Tibial nerve (tissue), 4 donors: ENCODE measurements at regions not wholly inside any gene's neighbourhood (a gene's known extent, or its start where the extent isn't known, plus 50 kb on each side); places are given as distances from the start of the nearest gene placed in this dataset.

Experiments
- DNase-seq, 2 donors: peaks; one replicate each; pipeline ENCODE4 v3.0.0-alpha.2; 2019; ENCODE audit warnings: low spot score in 2 of 2
- H3K27ac ChIP-seq, 4 donors: fragments of 200-600 bp; sonication (generic) in 3 of 4; one replicate each; pipeline ENCODE4 v1.5.1; 2017 to 2019; ENCODE audit warnings: mild to moderate bottlenecking in 1 of 4
- H3K27me3 ChIP-seq, 2 donors: fragments of 200-600 bp; sonication (generic) in 1 of 2; one replicate each; pipeline versions ENCODE4 v1.5.1 to v1.6.0; 2017 to 2019
- H3K36me3 ChIP-seq, 3 donors: fragments of 200-600 bp; sonication (generic); one replicate each; pipeline ENCODE4 v1.5.1; 2018 to 2019
- H3K4me1 ChIP-seq, 4 donors: fragments of 200-600 bp; sonication (generic) in 3 of 4; one replicate each; pipeline ENCODE4 v1.5.1; 2017 to 2019
- H3K4me3 ChIP-seq, 4 donors: fragments of 200-600 bp; sonication (generic) in 3 of 4; one replicate each; pipeline ENCODE4 v1.5.1; 2017 to 2019; ENCODE audit warnings: mild to moderate bottlenecking in 1 of 4, moderate library complexity in 1 of 4
- H3K9me3 ChIP-seq, 4 donors: fragments of 200-600 bp; sonication (generic) in 3 of 4; one replicate each; pipeline ENCODE4 v1.5.1; 2017 to 2019
- CTCF ChIP-seq, 5 experiments: fragments of 200-600 bp in 3 of 5; fragments of 450-650 bp in 2 of 5; sonication (generic) in 3 of 5; IDR thresholded peaks; one replicate each; pipeline ENCODE4 v1.5.1; 2016 to 2019; ENCODE audit warnings: antibody characterized with exemption in 5 of 5, mild to moderate bottlenecking in 3 of 5, moderate library complexity in 2 of 5
- EP300 ChIP-seq, 2 donors: sonication (generic); formaldehyde crosslinking; IDR thresholded peaks; one replicate each; pipeline ENCODE4 v1.6.1; 2017; ENCODE audit warnings: antibody characterized with exemption in 2 of 2, mild to moderate bottlenecking in 1 of 2
- POLR2A ChIP-seq, 2 donors: fragments of 450-650 bp; IDR thresholded peaks; one replicate each; pipeline ENCODE4 v1.6.1; 2017; ENCODE audit warnings: antibody characterized with exemption in 2 of 2, mild to moderate bottlenecking in 2 of 2, moderate library complexity in 2 of 2
- WGBS, 2 donors: methylation state at CpG; one replicate each; pipeline ENCODE4 v1.1.5; 2018; 5-methylcytosine and 5-hydroxymethylcytosine counted together

DNA sequence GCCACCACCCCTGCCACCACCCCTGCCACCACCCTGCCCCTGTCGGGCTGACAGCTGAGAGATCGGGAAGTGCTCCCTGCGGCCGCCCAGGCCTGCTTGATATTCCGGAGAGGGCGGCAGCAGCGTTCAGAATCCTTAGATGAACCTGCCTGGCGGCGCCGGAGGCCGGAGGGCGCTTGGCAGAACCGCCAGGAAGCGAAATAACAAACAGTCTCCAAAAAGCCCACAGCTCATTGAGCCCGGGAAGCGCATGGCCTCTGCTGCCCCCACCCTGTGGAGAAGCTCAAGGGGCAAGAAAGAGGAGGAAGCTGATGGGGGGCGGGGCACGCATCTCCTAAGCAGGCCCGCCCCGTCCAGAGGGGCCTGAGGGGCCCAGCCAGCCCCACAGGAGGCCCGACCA, 92.2 kb upstream of the MBOAT2 start:
- DNase-seq: peak in 1 of 2 donors; percentile 22
- no peak overlapping the region for H3K27ac ChIP-seq
- H3K4me1 ChIP-seq: peaks cover 0 to 12% (median 2%) of the 10 kb centered on the region in 4 donors
- WGBS, 2 donors: 3 to 18% methylated on average over 16 to 21 of the region's 21 CpGs
- no peaks in the 10 kb centered on the region for H3K27me3 ChIP-seq
- peak overlapping the region in 3 of 4 donors; percentile 8 to 28 (median 14) for H3K4me3 ChIP-seq
- H3K9me3 ChIP-seq: no peaks in the 10 kb centered on the region
- H3K36me3 ChIP-seq: no peaks in the 10 kb centered on the region
- TF ChIP-seq POLR2A (IDR thresholded peaks at IDR 0.05): no peak
- TF ChIP-seq CTCF (IDR thresholded peaks at IDR 0.05): peak in 1 of 5 experiments; percentile 13

DNA sequence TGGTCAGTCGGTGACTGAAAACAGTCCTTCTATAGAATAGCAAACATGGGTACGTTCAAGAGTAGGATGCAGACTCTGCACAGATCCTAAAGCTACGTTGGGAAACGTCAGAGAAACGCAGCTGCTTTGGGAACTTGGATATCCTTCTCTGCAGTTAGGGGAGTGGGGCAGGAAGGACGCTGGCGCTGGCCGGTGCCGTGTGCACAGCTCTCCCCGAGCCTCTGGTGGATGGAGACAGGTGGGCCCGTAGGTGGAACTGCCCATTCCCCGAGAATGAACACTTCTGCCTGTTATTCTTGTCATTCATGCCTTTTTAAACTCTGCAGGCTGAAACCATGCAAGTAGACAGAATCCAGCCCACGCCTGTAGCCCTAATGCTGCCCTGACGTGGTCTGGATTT, 91.7 kb upstream of the MBOAT2 start:
- H3K4me3 ChIP-seq: peak overlapping the region in 3 of 4 donors; percentile 8 to 28 (median 14)
- no peak overlapping the region for H3K27ac ChIP-seq

DNA sequence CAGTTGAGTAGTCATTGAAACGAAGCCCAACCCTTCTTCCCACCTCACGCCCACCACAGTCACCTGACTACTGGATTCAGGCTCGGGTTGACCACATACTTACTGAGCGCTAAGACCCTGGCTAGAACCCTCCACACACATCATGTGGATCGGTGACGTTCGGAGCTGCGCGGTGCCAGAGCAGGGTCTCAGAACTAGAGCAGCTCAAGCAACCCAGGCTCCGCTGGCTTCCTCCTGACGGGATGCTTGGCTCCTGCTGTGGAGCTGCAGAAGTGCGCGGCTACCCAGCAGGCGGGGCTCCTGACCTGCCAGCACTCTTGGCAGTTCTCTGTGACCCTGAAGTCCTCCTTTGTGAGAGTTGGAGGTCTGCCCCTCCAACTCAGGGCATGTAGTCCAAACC, 90.6 kb upstream of the MBOAT2 start:
- Histone ChIP-seq H3K4me3 (no peak overlapping the region), H3K4me1 (peaks cover 0 to 12% (median 2%) of the 10 kb centered on the region in 4 donors), H3K27me3 (no peaks in the 10 kb centered on the region), H3K36me3 (no peaks in the 10 kb centered on the region), H3K27ac (no peak overlapping the region), H3K9me3 (no peaks in the 10 kb centered on the region)
- 90 to 92% methylated on average over 14 of the region's 14 CpGs for WGBS, 2 donors
- TF ChIP-seq POLR2A (IDR thresholded peaks at IDR 0.05): no peak
- TF ChIP-seq EP300 (IDR thresholded peaks at IDR 0.05): no peak
- no peak for TF ChIP-seq CTCF (IDR thresholded peaks at IDR 0.05)
- no peak for DNase-seq

More for the DNA sequence above, 91.7 kb upstream of the MBOAT2 start:
- Histone ChIP-seq H3K4me1 (peaks cover 0 to 12% (median 2%) of the 10 kb centered on the region in 4 donors), H3K9me3 (no peaks in the 10 kb centered on the region), H3K36me3 (no peaks in the 10 kb centered on the region), H3K27me3 (no peaks in the 10 kb centered on the region)
- TF ChIP-seq POLR2A (IDR thresholded peaks at IDR 0.05) (no peak), EP300 (IDR thresholded peaks at IDR 0.05) (no peak), CTCF (IDR thresholded peaks at IDR 0.05) (no peak)
- 72 to 74% methylated on average over 12 to 13 of the region's 14 CpGs for WGBS, 2 donors
- no peak for DNase-seq

- no peaks in the 10 kb centered on the region for H3K9me3 ChIP-seq
- no peak for TF ChIP-seq EP300 (IDR thresholded peaks at IDR 0.05)
- no peak for TF ChIP-seq CTCF (IDR thresholded peaks at IDR 0.05)
- no peak for TF ChIP-seq POLR2A (IDR thresholded peaks at IDR 0.05)
- peaks cover 0 to 12% (median 2%) of the 10 kb centered on the region in 4 donors for H3K4me1 ChIP-seq
- H3K27me3 ChIP-seq: no peaks in the 10 kb centered on the region
- 76 to 89% methylated on average over 3 of the region's 3 CpGs for WGBS, 2 donors
- H3K4me3 ChIP-seq: no peak overlapping the region
- H3K27ac ChIP-seq: no peak overlapping the region
- DNase-seq: no peak
- H3K36me3 ChIP-seq: no peaks in the 10 kb centered on the region
Observed at GRCh38 chr2:9093324-9093723, 89.8 kb upstream of the MBOAT2 start.

DNA sequence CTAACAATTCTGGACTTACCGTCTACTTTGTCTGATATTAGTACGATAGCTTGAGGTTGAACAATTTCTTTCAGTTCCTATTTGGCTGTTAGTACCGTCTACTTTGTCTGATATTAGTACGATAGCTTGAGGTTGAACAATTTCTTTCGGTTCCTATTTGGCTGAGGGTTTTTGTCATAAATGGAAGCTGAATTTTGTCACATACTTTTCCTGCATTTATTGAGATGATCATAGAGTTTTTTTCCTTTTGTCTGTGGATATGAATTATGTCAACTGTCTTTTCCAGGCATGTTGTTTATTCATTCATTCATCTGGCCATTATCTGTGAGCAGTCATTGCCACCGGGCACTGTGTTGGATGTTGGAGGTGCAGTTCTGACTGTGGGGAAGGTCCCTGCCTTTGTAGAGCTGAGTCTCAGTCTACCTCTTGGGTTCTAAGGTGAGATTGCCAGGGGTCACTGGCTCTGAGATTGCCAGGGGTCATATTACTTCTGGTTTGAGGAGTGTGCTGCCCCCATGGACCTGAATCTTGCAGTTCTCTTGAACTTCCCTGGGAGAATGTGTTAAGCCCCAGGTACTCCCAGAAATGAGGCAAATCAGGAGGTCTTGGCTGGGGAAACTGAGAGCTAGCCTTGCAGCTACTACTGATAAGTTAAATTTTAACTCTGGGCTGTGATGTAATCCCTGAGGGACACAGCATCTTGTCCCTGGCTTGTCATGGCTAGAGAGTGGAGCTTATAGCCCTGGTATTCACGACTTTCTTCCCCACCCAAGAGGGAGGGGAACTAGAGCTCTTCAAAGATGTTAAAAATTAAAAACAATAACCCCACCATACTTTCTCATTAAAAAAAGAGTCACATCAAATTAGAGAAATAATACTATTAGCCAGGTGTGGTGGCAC, 89.1 kb upstream of the MBOAT2 start:
- no peaks in the 10 kb centered on the region for H3K27me3 ChIP-seq
- H3K27ac ChIP-seq: no peak overlapping the region
- no peak overlapping the region for H3K4me3 ChIP-seq
- DNase-seq: no peak
- H3K4me1 ChIP-seq: peaks cover 0 to 12% (median 2%) of the 10 kb centered on the region in 4 donors
- H3K36me3 ChIP-seq: no peaks in the 10 kb centered on the region
- no peaks in the 10 kb centered on the region for H3K9me3 ChIP-seq
- WGBS, 2 donors: 74 to 83% methylated on average over 7 of the region's 7 CpGs
- TF ChIP-seq CTCF (IDR thresholded peaks at IDR 0.05) (no peak), EP300 (IDR thresholded peaks at IDR 0.05) (no peak), POLR2A (IDR thresholded peaks at IDR 0.05) (no peak)
